GM12878 (cell line): ENCODE measurements at regions not wholly inside any gene's neighbourhood (a gene's known extent, or its start where the extent isn't known, plus 50 kb on each side); places are given as distances from the start of the nearest gene placed in this dataset.

Experiments
- ATAC-seq: fragments of 200-7000 bp; cut with Tn5 transposase; 3 replicates; pipeline ENCODE4 v1.9.1; 2020; ENCODE audit warnings: mild to moderate bottlenecking, moderate library complexity
- BruUV-seq: library from RNA; stranded (reverse); fragments of 400-500 nt; replicated peaks from 2 replicates; lab custom pipeline; 2021; lab: Mats Ljungman, UMichigan
- CTCF ChIA-PET: fragments of 300-600 bp; sonication (Branson Sonifier 250); formaldehyde crosslinking; extraction: SDS; loops from one replicate; lab custom pipeline; 2021; ENCODE audit warnings: inconsistent platforms; lab: Yijun Ruan, JAX
- POLR2A ChIA-PET: fragments of 350-600 bp; formaldehyde crosslinking; extraction: SDS; loops from one replicate; lab custom pipeline; 2021; ENCODE audit warnings: inconsistent platforms; lab: Charles Lee
- RAD21 ChIA-PET: fragments of 300-600 bp; sonication (Branson Sonifier 250); formaldehyde crosslinking; loops from one replicate; lab custom pipeline; 2023; ENCODE audit warnings: antibody characterized with exemption; ENCODE audit not compliant: unreplicated experiment; lab: Charles Lee
- SMC1A ChIA-PET: fragments of 300-600 bp; sonication (Branson Sonifier 250); formaldehyde crosslinking; loops from one replicate; lab custom pipeline; 2023; ENCODE audit not compliant: unreplicated experiment, uncharacterized antibody; lab: Charles Lee
- DNase-seq: peaks from one replicate; pipeline ENCODE4 v3.0.0-alpha.2; 2011; ENCODE audit warnings: low read depth, low spot score
- FAIRE-seq: peaks from 3 replicates; lab custom pipeline; 2011; peaks lifted over from hg19 to GRCh38; lab: Jason Lieb, UNC
- H2AFZ ChIP-seq: 2 replicates; pipeline ENCODE4 v1.6.0; 2011; ENCODE audit warnings: low read depth, low read length, control low read depth; ENCODE audit not compliant: control insufficient read depth
- H3K27ac ChIP-seq: 2 replicates; pipeline ENCODE4 v1.5.1; 2011; ENCODE audit warnings: control low read depth; ENCODE audit not compliant: control insufficient read depth, insufficient read depth
- H3K27me3 ChIP-seq, 2 experiments: replicated peaks in 1 of 2; 2 replicates each; pipeline versions ENCODE4 v1.6.0 to v1.6.1; 2011; ENCODE audit warnings: low read length in 1 of 2; ENCODE audit not compliant: control insufficient read depth in 2 of 2, insufficient read depth in 2 of 2
- H3K36me3 ChIP-seq, 2 experiments: 2 replicates each; pipeline ENCODE4 v1.5.1; 2011; ENCODE audit warnings: low read length in 1 of 2; ENCODE audit not compliant: control insufficient read depth in 2 of 2, insufficient read depth in 2 of 2
- H3K4me1 ChIP-seq: 2 replicates; pipeline ENCODE4 v1.6.1; 2011; ENCODE audit warnings: mild to moderate bottlenecking, low read length, moderate library complexity, mixed read lengths; ENCODE audit not compliant: control insufficient read depth, insufficient read depth
- H3K4me2 ChIP-seq: 2 replicates; pipeline ENCODE4 v1.6.0; 2011; ENCODE audit warnings: control low read depth; ENCODE audit not compliant: control insufficient read depth, insufficient read depth
- H3K4me3 ChIP-seq: fragments of 200-600 bp; sonication (generic); 2 replicates; pipeline ENCODE4 v1.5.1; 2016
- H3K79me2 ChIP-seq: 2 replicates; pipeline ENCODE4 v1.6.0; 2011; ENCODE audit warnings: low read length; ENCODE audit not compliant: control insufficient read depth, insufficient read depth
- H3K9ac ChIP-seq: 2 replicates; pipeline ENCODE4 v1.8.0; 2011; ENCODE audit warnings: low read length, control low read depth, mixed read lengths; ENCODE audit not compliant: control insufficient read depth, insufficient read depth
- H3K9me3 ChIP-seq: replicated peaks from 3 replicates; pipeline ENCODE4 v1.5.1; 2011; ENCODE audit warnings: mild to moderate bottlenecking, low read length; ENCODE audit not compliant: control insufficient read depth, insufficient read depth
- H4K20me1 ChIP-seq: 2 replicates; pipeline ENCODE4 v1.6.0; 2011; ENCODE audit not compliant: control insufficient read depth, insufficient read depth
- ASH2L ChIP-seq: fragments of 300-600, 200-600 bp; sonication (generic); IDR thresholded peaks from 2 replicates; pipeline ENCODE4 v1.6.1; 2017; ENCODE audit warnings: low read depth, mild to moderate bottlenecking, borderline replicate concordance
- ATF7 ChIP-seq: fragments of 450-650 bp; IDR thresholded peaks from 2 replicates; pipeline ENCODE4 v1.6.1; 2016; ENCODE audit warnings: low read depth, mild to moderate bottlenecking
- BMI1 ChIP-seq: fragments of 450-650 bp; IDR thresholded peaks from 2 replicates; pipeline ENCODE4 v1.6.1; 2016; ENCODE audit warnings: mild to moderate bottlenecking, moderate library complexity, borderline replicate concordance
- EGR1 ChIP-seq, 2 experiments: IDR thresholded peaks; 1 replicate in 1 of 2; 2 replicates in 1 of 2; pipeline ENCODE4 v1.6.1; 2011 to 2012; ENCODE audit warnings: low read depth in 2 of 2, low read length in 2 of 2, borderline replicate concordance in 1 of 2, mild to moderate bottlenecking in 1 of 2, moderate library complexity in 1 of 2
- KLF5 ChIP-seq: fragments of 450-650 bp; IDR thresholded peaks from 2 replicates; pipeline ENCODE4 v1.6.1; 2014; ENCODE audit warnings: mild to moderate bottlenecking; ENCODE audit not compliant: partially characterized antibody
- NBN ChIP-seq: fragments of 450-650 bp; IDR thresholded peaks from 2 replicates; pipeline ENCODE4 v1.6.1; 2016
- RCOR1 ChIP-seq: conservative IDR thresholded peaks from 2 replicates; pipeline ENCODE4 v1.6.1; 2012; ENCODE audit warnings: low read depth, low read length, improper control_type of control experiment
- SMAD1 ChIP-seq: fragments of 450-650 bp; IDR thresholded peaks from 2 replicates; pipeline ENCODE4 v1.6.1; 2018; ENCODE audit warnings: mild to moderate bottlenecking, low read depth; ENCODE audit not compliant: partially characterized antibody
- SMC3 ChIP-seq: IDR thresholded peaks from 2 replicates; pipeline ENCODE4 v1.6.1; 2011; ENCODE audit warnings: low read length, improper control_type of control experiment, borderline replicate concordance
- SREBF1 ChIP-seq: IDR thresholded peaks from 2 replicates; pipeline ENCODE4 v1.6.1; 2012; ENCODE audit warnings: mild to moderate bottlenecking, low read length
- STAT3 ChIP-seq: IDR thresholded peaks from 2 replicates; pipeline ENCODE4 v1.6.1; 2011; ENCODE audit warnings: low read depth, low read length, improper control_type of control experiment
- ZZZ3 ChIP-seq: IDR thresholded peaks from 2 replicates; pipeline ENCODE4 v1.6.1; 2011; ENCODE audit warnings: low read depth; ENCODE audit not compliant: control insufficient read depth, insufficient read length
- WGBS: methylation state at CpG from one replicate; pipeline ENCODE4 v1.1.6; 2016; ENCODE audit warnings: low lambda C conversion rate; ENCODE audit not compliant: insufficient replicate concordance, insufficient coverage; ENCODE audit errors: missing lambda C conversion rate; 5-methylcytosine and 5-hydroxymethylcytosine counted together
- in situ Hi-C: fragments of 300-500 bp; cut with MboI; formaldehyde crosslinking; loops from 9 replicates; pipeline ENCODE4 v1.14.3; 2018; ENCODE audit warnings: mixed read lengths
- intact Hi-C: fragments of 100-400 bp; cut with micrococcal nuclease; formaldehyde crosslinking; loops from one replicate; pipeline ENCODE4 v1.14.2; 2022; ENCODE audit not compliant: unreplicated experiment
- TF ChIP-seq, protein P1 (sequence below): fragments of 450-650 bp; formaldehyde crosslinking; IDR thresholded peaks from 2 replicates; pipeline ENCODE4 v1.4.0; 2022; ENCODE audit warnings: mild to moderate bottlenecking, moderate library complexity
- TF ChIP-seq, protein P2 (sequence below): fragments of 450-650 bp; IDR thresholded peaks from 2 replicates; pipeline ENCODE4 v1.6.1; 2017; ENCODE audit warnings: low read depth, mild to moderate bottlenecking, moderate library complexity
- TF ChIP-seq, protein P3 (sequence below), 3 experiments: IDR thresholded peaks in 2 of 3; conservative IDR thresholded peaks in 1 of 3; 2 replicates each; pipeline ENCODE4 v1.5.1; 2011; ENCODE audit warnings: low read depth in 3 of 3, low read length in 3 of 3, mild to moderate bottlenecking in 3 of 3, control low read depth in 2 of 3, moderate library complexity in 2 of 3, inconsistent platforms in 1 of 3, mixed read lengths in 1 of 3; ENCODE audit not compliant: control insufficient read depth in 2 of 3, insufficient read depth in 1 of 3; ENCODE audit errors: extremely low read depth in 1 of 3

DNA sequence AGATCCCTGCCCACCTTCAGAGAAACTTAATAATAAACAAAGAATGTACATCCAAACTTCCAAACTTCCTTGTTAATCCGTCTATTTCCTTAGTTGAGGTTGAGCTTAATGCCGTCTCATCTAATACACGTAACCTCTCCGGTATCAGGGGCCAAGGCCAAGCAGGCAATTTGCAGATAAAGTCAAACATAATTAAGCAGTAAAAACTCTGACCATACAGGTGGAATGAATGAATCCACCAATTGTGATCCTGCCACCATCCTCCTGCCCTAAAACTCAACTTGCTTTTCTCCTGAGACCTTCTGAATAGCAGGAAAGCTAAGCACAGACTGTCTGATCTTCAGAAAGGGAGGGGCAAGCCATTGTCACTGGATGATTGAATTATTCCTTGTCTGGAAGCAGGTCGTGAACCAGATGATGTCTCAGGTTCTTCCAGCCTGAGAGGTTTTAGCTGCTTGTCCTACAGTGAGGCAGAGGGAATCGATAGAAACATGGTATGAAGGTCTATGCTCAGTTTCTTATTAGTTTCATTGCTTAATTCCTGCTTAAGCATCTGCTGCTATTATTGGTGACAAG lies 1111.8 kb upstream of the EEF2KMT start:
- intact Hi-C loops = no loop called here
- Histone ChIP-seq H3K9ac (no peak overlapping the region), H3K36me3 (no peaks in the 10 kb centered on the region), H3K4me1 (no peaks in the 10 kb centered on the region), H3K4me3 (no peak overlapping the region), H3K27ac (no peak overlapping the region), H3K27me3 (no peaks in the 10 kb centered on the region), H3K9me3 (no peaks in the 10 kb centered on the region; the same call in 2 of the 3 replicates), H3K79me2 (no peaks in the 10 kb centered on the region)
- BruUV-seq = no TSS peak
- no peak for FAIRE-seq
- SMC1A ChIA-PET = no interaction called here
- no peak for TF ChIP-seq RCOR1
- no peak for TF ChIP-seq EGR1 (IDR thresholded peaks at IDR 0.05; ENCODE audit: borderline replicate concordance in 1 of 2, low read depth in 2 of 2, low read length in 2 of 2)
- TF ChIP-seq SMAD1 = no peak
- no peak for TF ChIP-seq STAT3
- TF ChIP-seq SREBF1 = no peak
- TF ChIP-seq KLF5 = no peak
- no peak for TF ChIP-seq ASH2L
- no peak for TF ChIP-seq BMI1
- TF ChIP-seq, protein P1, sequence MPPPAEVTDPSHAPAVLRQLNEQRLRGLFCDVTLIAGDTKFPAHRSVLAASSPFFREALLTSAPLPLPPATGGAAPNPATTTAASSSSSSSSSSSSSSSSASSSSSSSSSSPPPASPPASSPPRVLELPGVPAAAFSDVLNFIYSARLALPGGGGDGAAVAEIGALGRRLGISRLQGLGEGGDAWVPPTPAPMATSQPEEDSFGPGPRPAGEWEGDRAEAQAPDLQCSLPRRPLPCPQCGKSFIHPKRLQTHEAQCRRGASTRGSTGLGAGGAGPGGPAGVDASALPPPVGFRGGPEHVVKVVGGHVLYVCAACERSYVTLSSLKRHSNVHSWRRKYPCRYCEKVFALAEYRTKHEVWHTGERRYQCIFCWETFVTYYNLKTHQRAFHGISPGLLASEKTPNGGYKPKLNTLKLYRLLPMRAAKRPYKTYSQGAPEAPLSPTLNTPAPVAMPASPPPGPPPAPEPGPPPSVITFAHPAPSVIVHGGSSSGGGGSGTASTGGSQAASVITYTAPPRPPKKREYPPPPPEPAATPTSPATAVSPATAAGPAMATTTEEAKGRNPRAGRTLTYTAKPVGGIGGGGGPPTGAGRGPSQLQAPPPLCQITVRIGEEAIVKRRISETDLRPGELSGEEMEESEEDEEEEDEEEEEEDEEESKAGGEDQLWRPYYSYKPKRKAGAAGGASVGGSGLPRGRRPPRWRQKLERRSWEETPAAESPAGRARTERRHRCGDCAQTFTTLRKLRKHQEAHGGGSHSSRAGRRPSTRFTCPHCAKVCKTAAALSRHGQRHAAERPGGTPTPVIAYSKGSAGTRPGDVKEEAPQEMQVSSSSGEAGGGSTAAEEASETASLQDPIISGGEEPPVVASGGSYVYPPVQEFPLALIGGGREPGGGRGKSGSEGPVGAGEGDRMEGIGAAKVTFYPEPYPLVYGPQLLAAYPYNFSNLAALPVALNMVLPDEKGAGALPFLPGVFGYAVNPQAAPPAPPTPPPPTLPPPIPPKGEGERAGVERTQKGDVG (CRISPR knock-in tag) = no peak
- TF ChIP-seq SMC3 = no peak
- TF ChIP-seq NBN = no peak
- TF ChIP-seq, protein P2, sequence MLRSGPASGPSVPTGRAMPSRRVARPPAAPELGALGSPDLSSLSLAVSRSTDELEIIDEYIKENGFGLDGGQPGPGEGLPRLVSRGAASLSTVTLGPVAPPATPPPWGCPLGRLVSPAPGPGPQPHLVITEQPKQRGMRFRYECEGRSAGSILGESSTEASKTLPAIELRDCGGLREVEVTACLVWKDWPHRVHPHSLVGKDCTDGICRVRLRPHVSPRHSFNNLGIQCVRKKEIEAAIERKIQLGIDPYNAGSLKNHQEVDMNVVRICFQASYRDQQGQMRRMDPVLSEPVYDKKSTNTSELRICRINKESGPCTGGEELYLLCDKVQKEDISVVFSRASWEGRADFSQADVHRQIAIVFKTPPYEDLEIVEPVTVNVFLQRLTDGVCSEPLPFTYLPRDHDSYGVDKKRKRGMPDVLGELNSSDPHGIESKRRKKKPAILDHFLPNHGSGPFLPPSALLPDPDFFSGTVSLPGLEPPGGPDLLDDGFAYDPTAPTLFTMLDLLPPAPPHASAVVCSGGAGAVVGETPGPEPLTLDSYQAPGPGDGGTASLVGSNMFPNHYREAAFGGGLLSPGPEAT = no peak
- TF ChIP-seq ATF7 = no peak
- TF ChIP-seq, protein P3, sequence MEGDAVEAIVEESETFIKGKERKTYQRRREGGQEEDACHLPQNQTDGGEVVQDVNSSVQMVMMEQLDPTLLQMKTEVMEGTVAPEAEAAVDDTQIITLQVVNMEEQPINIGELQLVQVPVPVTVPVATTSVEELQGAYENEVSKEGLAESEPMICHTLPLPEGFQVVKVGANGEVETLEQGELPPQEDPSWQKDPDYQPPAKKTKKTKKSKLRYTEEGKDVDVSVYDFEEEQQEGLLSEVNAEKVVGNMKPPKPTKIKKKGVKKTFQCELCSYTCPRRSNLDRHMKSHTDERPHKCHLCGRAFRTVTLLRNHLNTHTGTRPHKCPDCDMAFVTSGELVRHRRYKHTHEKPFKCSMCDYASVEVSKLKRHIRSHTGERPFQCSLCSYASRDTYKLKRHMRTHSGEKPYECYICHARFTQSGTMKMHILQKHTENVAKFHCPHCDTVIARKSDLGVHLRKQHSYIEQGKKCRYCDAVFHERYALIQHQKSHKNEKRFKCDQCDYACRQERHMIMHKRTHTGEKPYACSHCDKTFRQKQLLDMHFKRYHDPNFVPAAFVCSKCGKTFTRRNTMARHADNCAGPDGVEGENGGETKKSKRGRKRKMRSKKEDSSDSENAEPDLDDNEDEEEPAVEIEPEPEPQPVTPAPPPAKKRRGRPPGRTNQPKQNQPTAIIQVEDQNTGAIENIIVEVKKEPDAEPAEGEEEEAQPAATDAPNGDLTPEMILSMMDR (IDR thresholded peaks at IDR 0.05 in 2 of 3, conservative IDR thresholded peaks at IDR 0.05 in 1 of 3; ENCODE audit: control insufficient read depth in 2 of 3, extremely low read depth in 1 of 3, insufficient read depth in 1 of 3, low read depth in 3 of 3, low read length in 3 of 3) = no peak
- no peak for TF ChIP-seq ZZZ3
- TF ChIP-seq, all 136 proteins: peak for 0
- POLR2A ChIA-PET = no interaction called here
- RAD21 ChIA-PET = no interaction called here
- Histone ChIP-seq H4K20me1 (no peaks in the 10 kb centered on the region), H3K4me2 (no peak overlapping the region), H2AFZ (no peak overlapping the region)
- no peak for ATAC-seq
- no peak for DNase-seq
- 21% methylated on average over 6 of the region's 6 CpGs for WGBS
- CTCF ChIA-PET = no interaction called here
- in situ Hi-C loops = no loop called here
